Smooth muscle cell (in vitro differentiated cells): ENCODE measurements at regions not wholly inside any gene's neighbourhood (a gene's known extent, or its start where the extent isn't known, plus 50 kb on each side); places are given as distances from the start of the nearest gene placed in this dataset.

Experiments used
- DNase-seq: peaks from one replicate; lab custom pipeline; 2025; ENCODE audit not compliant: unreplicated experiment; lab: John Stamatoyannopoulos, UW
- H2AFZ ChIP-seq: fragments of 200-600 bp; sonication (generic); 2 replicates; pipeline ENCODE4 v1.6.0; 2016; ENCODE audit warnings: antibody characterized with exemption, low read depth, mild to moderate bottlenecking
- H3F3A ChIP-seq: fragments of 200-600 bp; sonication (generic); 2 replicates; pipeline ENCODE4 v1.6.0; 2017; ENCODE audit warnings: antibody characterized with exemption, low read depth
- H3K27ac ChIP-seq: fragments of 200-600 bp; sonication (generic); 2 replicates; pipeline ENCODE4 v1.5.1; 2016; ENCODE audit warnings: low read depth, mild to moderate bottlenecking
- H3K27me3 ChIP-seq: fragments of 200-600 bp; sonication (generic); 2 replicates; pipeline ENCODE4 v1.6.1; 2016; ENCODE audit warnings: low read depth, mild to moderate bottlenecking
- H3K36me3 ChIP-seq: fragments of 200-600 bp; sonication (generic); 2 replicates; pipeline ENCODE4 v1.5.1; 2016; ENCODE audit warnings: low read depth
- H3K4me1 ChIP-seq: fragments of 200-600 bp; sonication (generic); 2 replicates; pipeline ENCODE4 v1.5.1; 2016; ENCODE audit warnings: low read depth
- H3K4me2 ChIP-seq: fragments of 200-600 bp; sonication (generic); 2 replicates; pipeline ENCODE4 v1.6.0; 2016; ENCODE audit warnings: mild to moderate bottlenecking
- H3K4me3 ChIP-seq: fragments of 200-600 bp; sonication (generic); 2 replicates; pipeline ENCODE4 v1.5.1; 2016; ENCODE audit warnings: mild to moderate bottlenecking
- H3K79me2 ChIP-seq: fragments of 200-600 bp; sonication (generic); 2 replicates; pipeline ENCODE4 v1.6.0; 2016; ENCODE audit warnings: low read depth, mild to moderate bottlenecking
- H3K9ac ChIP-seq: fragments of 200-600 bp; sonication (generic); 2 replicates; pipeline ENCODE4 v1.6.0; 2016; ENCODE audit warnings: low read depth
- H3K9me3 ChIP-seq: fragments of 200-600 bp; sonication (generic); replicated peaks from 2 replicates; pipeline ENCODE4 v1.5.1; 2016; ENCODE audit warnings: low read depth
- H4K20me1 ChIP-seq: fragments of 200-600 bp; sonication (generic); 2 replicates; pipeline ENCODE4 v1.6.0; 2016; ENCODE audit warnings: low read depth
- WGBS: methylation state at CpG from one replicate; pipeline ENCODE4 v1.1.7; 2016; ENCODE audit warnings: low lambda C conversion rate; 5-methylcytosine and 5-hydroxymethylcytosine counted together
- TF ChIP-seq, protein P1 (sequence below): fragments of 200-600 bp; sonication (generic); IDR thresholded peaks from 2 replicates; pipeline ENCODE4 v1.5.1; 2017; ENCODE audit warnings: borderline replicate concordance, mild to moderate bottlenecking, antibody characterized with exemption; ENCODE audit not compliant: insufficient read depth, poor library complexity, severe bottlenecking

DNA sequence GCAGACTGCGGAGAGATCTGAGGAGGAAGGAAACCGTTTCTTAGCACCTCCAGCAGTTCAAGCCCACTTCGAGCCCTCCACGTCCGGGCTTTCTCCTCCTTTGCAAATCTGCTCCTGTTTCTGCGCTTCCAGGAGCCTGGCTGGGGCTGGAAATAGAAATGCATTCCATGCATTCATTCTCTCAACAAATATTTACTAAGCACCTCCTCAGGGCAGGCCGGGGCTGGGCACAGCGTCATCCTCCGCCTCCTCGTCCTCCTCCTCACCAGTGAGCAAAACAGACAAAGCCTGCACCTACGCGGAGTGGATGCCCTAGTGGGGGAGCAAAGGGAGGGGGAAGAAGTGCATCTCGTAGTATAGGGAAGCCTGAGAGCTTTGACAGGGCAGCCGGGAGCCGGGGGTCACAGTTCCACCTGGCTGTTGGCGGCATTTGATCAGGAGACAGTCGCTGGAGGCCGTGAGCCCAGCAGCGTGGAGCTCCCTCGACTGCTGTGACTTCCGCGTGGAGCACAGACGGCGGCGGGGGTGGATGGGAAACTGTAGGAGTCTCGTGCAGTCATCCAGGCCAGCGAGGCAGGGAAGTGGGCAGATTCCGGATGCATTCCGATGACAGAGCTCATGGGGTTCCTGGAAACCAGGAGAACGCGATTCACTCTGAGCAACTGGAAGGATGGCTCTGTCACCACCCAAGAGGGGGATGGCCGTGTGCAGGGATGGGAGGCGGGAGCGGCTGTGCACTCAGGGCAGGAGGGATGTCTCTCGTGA, 93.5 kb downstream of the SIK1 start:
- Histone ChIP-seq H3K4me3 (no peak overlapping the region), H3K4me1 (peaks cover 18% of the 10 kb centered on the region), H2AFZ (no peak overlapping the region), H3K27ac (peak overlapping the region; percentile 99), H3K4me2 (peak overlapping the region; percentile 83), H3K27me3 (no peaks in the 10 kb centered on the region), H3F3A (peaks cover 9% of the 10 kb centered on the region), H4K20me1 (no peaks in the 10 kb centered on the region), H3K36me3 (no peaks in the 10 kb centered on the region), H3K9ac (peak overlapping the region; percentile 98), H3K9me3 (no peaks in the 10 kb centered on the region), H3K79me2 (no peaks in the 10 kb centered on the region)
- WGBS = 9% methylated on average over 35 of the region's 35 CpGs
- TF ChIP-seq, protein P1, sequence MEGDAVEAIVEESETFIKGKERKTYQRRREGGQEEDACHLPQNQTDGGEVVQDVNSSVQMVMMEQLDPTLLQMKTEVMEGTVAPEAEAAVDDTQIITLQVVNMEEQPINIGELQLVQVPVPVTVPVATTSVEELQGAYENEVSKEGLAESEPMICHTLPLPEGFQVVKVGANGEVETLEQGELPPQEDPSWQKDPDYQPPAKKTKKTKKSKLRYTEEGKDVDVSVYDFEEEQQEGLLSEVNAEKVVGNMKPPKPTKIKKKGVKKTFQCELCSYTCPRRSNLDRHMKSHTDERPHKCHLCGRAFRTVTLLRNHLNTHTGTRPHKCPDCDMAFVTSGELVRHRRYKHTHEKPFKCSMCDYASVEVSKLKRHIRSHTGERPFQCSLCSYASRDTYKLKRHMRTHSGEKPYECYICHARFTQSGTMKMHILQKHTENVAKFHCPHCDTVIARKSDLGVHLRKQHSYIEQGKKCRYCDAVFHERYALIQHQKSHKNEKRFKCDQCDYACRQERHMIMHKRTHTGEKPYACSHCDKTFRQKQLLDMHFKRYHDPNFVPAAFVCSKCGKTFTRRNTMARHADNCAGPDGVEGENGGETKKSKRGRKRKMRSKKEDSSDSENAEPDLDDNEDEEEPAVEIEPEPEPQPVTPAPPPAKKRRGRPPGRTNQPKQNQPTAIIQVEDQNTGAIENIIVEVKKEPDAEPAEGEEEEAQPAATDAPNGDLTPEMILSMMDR = no peak
- peak; percentile 50 for DNase-seq

- H3K27ac ChIP-seq = peak overlapping the region; percentile 99
- no peaks in the 10 kb centered on the region for H3K27me3 ChIP-seq
- TF ChIP-seq, protein P1 = no peak
- peaks cover 9% of the 10 kb centered on the region for H3F3A ChIP-seq
- H4K20me1 ChIP-seq = no peaks in the 10 kb centered on the region
- no peak for DNase-seq
- H3K4me1 ChIP-seq = peaks cover 18% of the 10 kb centered on the region
- peak overlapping the region; percentile 83 for H3K4me2 ChIP-seq
- H2AFZ ChIP-seq = no peak overlapping the region
- WGBS = 15% methylated on average over 15 of the region's 16 CpGs
- H3K79me2 ChIP-seq = no peaks in the 10 kb centered on the region
- no peak overlapping the region for H3K4me3 ChIP-seq
- H3K9me3 ChIP-seq = no peaks in the 10 kb centered on the region
- peak overlapping the region; percentile 98 for H3K9ac ChIP-seq
- H3K36me3 ChIP-seq = no peaks in the 10 kb centered on the region
Observed at GRCh38 chr21:43332861-43333297, 94.1 kb downstream of the SIK1 start.

GRCh38 chr21:43331962-43332828, 94.7 kb downstream of the SIK1 start:
- peak overlapping the region; percentile 99 for H3K27ac ChIP-seq
- no peaks in the 10 kb centered on the region for H3K79me2 ChIP-seq
- TF ChIP-seq, protein P1 = no peak
- H3F3A ChIP-seq = peaks cover 9% of the 10 kb centered on the region
- peak; percentile 60 for DNase-seq
- H3K4me1 ChIP-seq = peaks cover 18% of the 10 kb centered on the region
- 45% methylated on average over 22 of the region's 22 CpGs for WGBS
- no peaks in the 10 kb centered on the region for H4K20me1 ChIP-seq
- H3K9me3 ChIP-seq = no peaks in the 10 kb centered on the region
- no peaks in the 10 kb centered on the region for H3K27me3 ChIP-seq
- H3K4me2 ChIP-seq = peak overlapping the region; percentile 83
- H3K36me3 ChIP-seq = no peaks in the 10 kb centered on the region
- H3K4me3 ChIP-seq = no peak overlapping the region
- H3K9ac ChIP-seq = peak overlapping the region; percentile 98
- no peak overlapping the region for H2AFZ ChIP-seq
